ENCODE measurements at regions not wholly inside any gene's neighbourhood (a gene's known extent, or its start where the extent isn't known, plus 50 kb on each side); places are given as distances from the start of the nearest gene placed in this dataset.
"Not testable (repeated sequence)": the region's sequence is repeated elsewhere in the genome, so short reads cannot be mapped to it uniquely, and the experiment has no call there.

DNA sequence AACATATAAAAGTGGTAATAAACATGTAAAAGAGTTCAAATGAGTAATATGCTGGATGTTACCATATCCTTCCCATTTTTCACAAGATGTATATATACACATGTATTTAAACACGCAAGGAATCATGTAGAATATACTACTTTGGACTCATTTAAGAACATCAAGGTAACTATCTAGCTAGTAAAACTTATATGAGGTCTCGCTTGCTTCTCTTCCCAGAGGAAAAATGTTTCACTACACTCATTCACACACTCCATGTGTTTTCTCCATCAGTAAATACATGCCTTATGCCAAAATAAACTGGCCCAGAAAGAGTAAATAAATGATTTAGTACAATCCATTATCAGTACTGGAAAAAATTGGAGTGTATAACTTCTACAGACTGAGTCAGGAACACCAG lies 229.2 kb upstream of the MME start:
- Histone ChIP-seq H3K27me3 (no peaks in the 10 kb centered on the region), H3K36me3 (no peaks in the 10 kb centered on the region), H3K9me3 (no peaks in the 10 kb centered on the region), H3K4me3 (no peak overlapping the region), H3K27ac (no peak overlapping the region), H3K4me1 (no peaks in the 10 kb centered on the region)
- no peak for TF ChIP-seq CTCF (IDR thresholded peaks at IDR 0.05)
- intact Hi-C loops (cut with DNase I): no loop called here
- no peak for DNase-seq (ENCODE audit: low spot score in 2 of 2)

- intact Hi-C loops (cut with DNase I): no loop called here
Measured at GRCh38 chr3:154849408-154849807, 230.7 kb upstream of the MME start.

GRCh38 chr3:154844863-154845262 lies 235.3 kb upstream of the MME start:
- no peak for TF ChIP-seq CTCF (IDR thresholded peaks at IDR 0.05)
- Histone ChIP-seq H3K36me3 (no peaks in the 10 kb centered on the region), H3K27me3 (no peaks in the 10 kb centered on the region), H3K4me1 (no peaks in the 10 kb centered on the region), H3K9me3 (no peaks in the 10 kb centered on the region), H3K27ac (no peak overlapping the region), H3K4me3 (no peak overlapping the region)
- DNase-seq (ENCODE audit: low spot score in 2 of 2): no peak
- intact Hi-C loops (cut with DNase I): no loop called here

More at GRCh38 chr3:154849408-154849807, 230.7 kb upstream of the MME start:
- no peaks in the 10 kb centered on the region for H3K4me1 ChIP-seq
- no peak overlapping the region for H3K27ac ChIP-seq
- no peaks in the 10 kb centered on the region for H3K27me3 ChIP-seq
- no peak for TF ChIP-seq CTCF (IDR thresholded peaks at IDR 0.05)
- no peaks in the 10 kb centered on the region for H3K9me3 ChIP-seq
- no peaks in the 10 kb centered on the region for H3K36me3 ChIP-seq
- no peak overlapping the region for H3K4me3 ChIP-seq
- DNase-seq (ENCODE audit: low spot score in 2 of 2): no peak

- Histone ChIP-seq H3K27me3 (no peaks in the 10 kb centered on the region), H3K4me3 (no peak overlapping the region), H3K4me1 (no peaks in the 10 kb centered on the region), H3K9me3 (no peaks in the 10 kb centered on the region), H3K27ac (no peak overlapping the region), H3K36me3 (no peaks in the 10 kb centered on the region)
- intact Hi-C loops (cut with DNase I): no loop called here
- no peak for DNase-seq (ENCODE audit: low spot score in 2 of 2)
- no peak for TF ChIP-seq CTCF (IDR thresholded peaks at IDR 0.05)
Measured at GRCh38 chr3:154843647-154844046, 236.5 kb upstream of the MME start.

DNA sequence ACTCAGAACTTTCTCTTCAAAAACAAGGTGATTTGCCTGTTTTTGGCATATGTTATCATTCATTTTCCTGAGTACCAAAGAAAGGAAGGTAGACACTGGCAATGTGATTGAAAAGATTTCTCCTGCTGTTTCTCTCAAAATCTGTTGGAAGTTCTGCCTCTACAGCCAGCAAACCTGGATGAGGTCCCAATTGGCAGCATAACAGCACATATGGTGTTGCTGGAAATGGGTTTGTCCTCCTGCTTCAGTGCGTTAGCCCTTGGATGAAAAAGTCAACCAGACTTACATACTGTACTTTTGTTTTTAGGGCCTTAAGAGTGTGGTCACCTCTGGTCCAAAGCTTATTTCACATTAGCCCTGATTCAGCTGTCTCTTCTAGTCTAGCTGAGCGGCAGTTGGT lies 237.6 kb upstream of the MME start:
- Histone ChIP-seq H3K27me3 (no peaks in the 10 kb centered on the region), H3K9me3 (no peaks in the 10 kb centered on the region), H3K27ac (no peak overlapping the region), H3K36me3 (no peaks in the 10 kb centered on the region), H3K4me1 (no peaks in the 10 kb centered on the region), H3K4me3 (no peak overlapping the region)
- intact Hi-C loops (cut with DNase I): no loop called here
- TF ChIP-seq CTCF (IDR thresholded peaks at IDR 0.05): no peak
- no peak for DNase-seq (ENCODE audit: low spot score in 2 of 2)

GRCh38 chr3:154835639-154836038 lies 244.5 kb upstream of the MME start:
- H3K36me3 ChIP-seq: no peaks in the 10 kb centered on the region
- no peaks in the 10 kb centered on the region for H3K9me3 ChIP-seq
- DNase-seq (ENCODE audit: low spot score in 2 of 2): no peak
- no peak overlapping the region for H3K4me3 ChIP-seq
- no peak overlapping the region for H3K27ac ChIP-seq
- no peak for TF ChIP-seq CTCF (IDR thresholded peaks at IDR 0.05)
- intact Hi-C loops (cut with DNase I): no loop called here
- H3K4me1 ChIP-seq: no peaks in the 10 kb centered on the region
- no peaks in the 10 kb centered on the region for H3K27me3 ChIP-seq

- intact Hi-C loops (cut with DNase I); H3K4me1 ChIP-seq; H3K4me3 ChIP-seq; H3K27ac ChIP-seq; H3K9me3 ChIP-seq; H3K27me3 ChIP-seq; DNase-seq (ENCODE audit: low spot score in 2 of 2); H3K36me3 ChIP-seq: not testable (repeated sequence)
Measured at GRCh38 chr3:154834831-154835230, 245.3 kb upstream of the MME start.
